ENCODE measurements at regions not wholly inside any gene's neighbourhood (a gene's known extent, or its start where the extent isn't known, plus 50 kb on each side); places are given as distances from the start of the nearest gene placed in this dataset.

DNA sequence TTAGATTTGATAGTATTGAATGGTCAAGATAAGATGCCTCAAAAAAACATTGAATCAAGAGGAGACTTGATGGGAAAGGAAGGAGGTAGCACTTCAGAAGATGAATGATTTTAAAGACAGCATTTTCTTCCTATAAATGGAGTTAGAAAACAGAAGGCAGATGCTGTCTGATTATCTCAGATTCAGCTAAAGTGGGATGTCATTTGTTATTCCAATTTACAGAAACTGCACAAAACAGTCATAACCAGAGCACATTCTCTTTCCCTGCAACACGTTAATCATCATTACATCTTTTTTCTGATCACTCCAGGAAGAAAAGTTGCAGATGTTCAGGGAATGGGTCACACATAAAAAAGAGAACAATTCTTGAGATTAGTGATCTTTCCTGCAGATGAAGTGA, 1141.8 kb downstream of the SI start:
- TF ChIP-seq EZH2 (IDR thresholded peaks at IDR 0.05; ENCODE audit: borderline replicate concordance, low read depth, low read length, severe bottlenecking) (no peak), MYC (IDR thresholded peaks at IDR 0.05; ENCODE audit: low read depth, low read length) (no peak), FOS (IDR thresholded peaks at IDR 0.05; ENCODE audit: borderline replicate concordance, insufficient read depth, low read length) (no peak), JUN (IDR thresholded peaks at IDR 0.05; ENCODE audit: borderline replicate concordance, insufficient read depth, insufficient read length, low read depth) (no peak)
- TF ChIP-seq, protein P1, sequence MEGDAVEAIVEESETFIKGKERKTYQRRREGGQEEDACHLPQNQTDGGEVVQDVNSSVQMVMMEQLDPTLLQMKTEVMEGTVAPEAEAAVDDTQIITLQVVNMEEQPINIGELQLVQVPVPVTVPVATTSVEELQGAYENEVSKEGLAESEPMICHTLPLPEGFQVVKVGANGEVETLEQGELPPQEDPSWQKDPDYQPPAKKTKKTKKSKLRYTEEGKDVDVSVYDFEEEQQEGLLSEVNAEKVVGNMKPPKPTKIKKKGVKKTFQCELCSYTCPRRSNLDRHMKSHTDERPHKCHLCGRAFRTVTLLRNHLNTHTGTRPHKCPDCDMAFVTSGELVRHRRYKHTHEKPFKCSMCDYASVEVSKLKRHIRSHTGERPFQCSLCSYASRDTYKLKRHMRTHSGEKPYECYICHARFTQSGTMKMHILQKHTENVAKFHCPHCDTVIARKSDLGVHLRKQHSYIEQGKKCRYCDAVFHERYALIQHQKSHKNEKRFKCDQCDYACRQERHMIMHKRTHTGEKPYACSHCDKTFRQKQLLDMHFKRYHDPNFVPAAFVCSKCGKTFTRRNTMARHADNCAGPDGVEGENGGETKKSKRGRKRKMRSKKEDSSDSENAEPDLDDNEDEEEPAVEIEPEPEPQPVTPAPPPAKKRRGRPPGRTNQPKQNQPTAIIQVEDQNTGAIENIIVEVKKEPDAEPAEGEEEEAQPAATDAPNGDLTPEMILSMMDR (IDR thresholded peaks at IDR 0.05; ENCODE audit: extremely low read depth in 1 of 2, insufficient read depth in 1 of 2, low read depth in 1 of 2, low read length in 2 of 2) = no peak

All from endothelial cell of umbilical vein (primary cell).